KMS-11 (cell line): ENCODE measurements at regions not wholly inside any gene's neighbourhood (a gene's known extent, or its start where the extent isn't known, plus 50 kb on each side); places are given as distances from the start of the nearest gene placed in this dataset.

Experiments used
- H2AFZ ChIP-seq: fragments of 200-600 bp; sonication (generic); 2 replicates; pipeline ENCODE4 v1.6.1; 2016; ENCODE audit warnings: antibody characterized with exemption, mixed run types, low read depth
- H3K27ac ChIP-seq: fragments of 200-600 bp; sonication (generic); 2 replicates; pipeline ENCODE4 v1.6.1; 2016; ENCODE audit warnings: mild to moderate bottlenecking, mixed run types
- H3K27me3 ChIP-seq: fragments of 200-600 bp; sonication (generic); 2 replicates; pipeline ENCODE4 v1.6.1; 2017; ENCODE audit warnings: mild to moderate bottlenecking, low read depth, mixed run types, moderate library complexity; ENCODE audit not compliant: insufficient read depth
- H3K36me3 ChIP-seq: fragments of 200-600 bp; sonication (generic); 2 replicates; pipeline ENCODE4 v1.6.1; 2017; ENCODE audit warnings: mild to moderate bottlenecking, mixed run types; ENCODE audit not compliant: insufficient read depth
- H3K4me1 ChIP-seq: fragments of 200-600 bp; sonication (generic); 2 replicates; pipeline ENCODE4 v1.6.1; 2016; ENCODE audit warnings: mild to moderate bottlenecking, low read depth, mixed run types; ENCODE audit not compliant: poor library complexity, severe bottlenecking
- H3K4me2 ChIP-seq: fragments of 200-600 bp; sonication (generic); 2 replicates; pipeline ENCODE4 v1.7.0; 2016; ENCODE audit warnings: mild to moderate bottlenecking, mixed run types
- H3K4me3 ChIP-seq: fragments of 200-600 bp; sonication (generic); IDR thresholded peaks from 2 replicates; pipeline ENCODE4 v1.6.1; 2017; ENCODE audit warnings: low read depth, low read length, mixed read lengths; ENCODE audit not compliant: insufficient read depth
- H3K79me2 ChIP-seq: fragments of 200-600 bp; sonication (generic); 2 replicates; pipeline ENCODE4 v1.6.1; 2016; ENCODE audit warnings: low read depth, mixed run types; ENCODE audit not compliant: insufficient read depth
- H3K9ac ChIP-seq: fragments of 200-600 bp; sonication (generic); 2 replicates; pipeline ENCODE4 v1.6.1; 2016; ENCODE audit warnings: mild to moderate bottlenecking, mixed run types
- H4K20me1 ChIP-seq: fragments of 200-600 bp; sonication (generic); 2 replicates; pipeline ENCODE4 v1.6.1; 2016; ENCODE audit warnings: mild to moderate bottlenecking, mixed run types; ENCODE audit not compliant: insufficient read depth
- TF ChIP-seq, protein P1 (sequence below): fragments of 200-600 bp; sonication (generic); conservative IDR thresholded peaks from 2 replicates; pipeline ENCODE4 v1.6.1; 2017; ENCODE audit warnings: low read depth, mild to moderate bottlenecking, antibody characterized with exemption, low read length, moderate library complexity, mixed read lengths

DNA sequence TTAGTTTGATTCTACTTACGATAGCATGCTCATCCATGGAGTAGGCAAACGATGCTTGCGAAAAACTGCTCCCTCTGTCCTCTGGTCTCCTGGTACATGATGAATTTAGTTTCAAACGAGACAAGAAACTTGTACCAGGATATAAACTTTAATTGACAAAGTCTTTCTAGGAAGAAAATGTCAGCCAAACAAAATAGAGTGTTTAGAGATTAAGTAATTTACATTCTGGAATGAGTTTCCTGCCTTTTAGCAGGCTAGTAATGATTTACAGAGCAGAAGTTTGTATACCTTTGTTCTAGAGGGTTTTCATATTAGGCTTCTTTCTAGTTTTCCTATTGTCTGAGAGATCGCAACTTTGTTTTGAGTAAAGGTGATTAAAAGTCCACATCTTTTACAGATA, 206.9 kb downstream of the RPL10L start:
- no peaks in the 10 kb centered on the region for H3K27me3 ChIP-seq
- H3K4me1 ChIP-seq: no peaks in the 10 kb centered on the region
- no peak overlapping the region for H2AFZ ChIP-seq
- H3K4me3 ChIP-seq: no peak overlapping the region
- H3K27ac ChIP-seq: no peak overlapping the region
- no peaks in the 10 kb centered on the region for H3K79me2 ChIP-seq
- H3K36me3 ChIP-seq: no peaks in the 10 kb centered on the region
- no peaks in the 10 kb centered on the region for H4K20me1 ChIP-seq
- TF ChIP-seq, protein P1, sequence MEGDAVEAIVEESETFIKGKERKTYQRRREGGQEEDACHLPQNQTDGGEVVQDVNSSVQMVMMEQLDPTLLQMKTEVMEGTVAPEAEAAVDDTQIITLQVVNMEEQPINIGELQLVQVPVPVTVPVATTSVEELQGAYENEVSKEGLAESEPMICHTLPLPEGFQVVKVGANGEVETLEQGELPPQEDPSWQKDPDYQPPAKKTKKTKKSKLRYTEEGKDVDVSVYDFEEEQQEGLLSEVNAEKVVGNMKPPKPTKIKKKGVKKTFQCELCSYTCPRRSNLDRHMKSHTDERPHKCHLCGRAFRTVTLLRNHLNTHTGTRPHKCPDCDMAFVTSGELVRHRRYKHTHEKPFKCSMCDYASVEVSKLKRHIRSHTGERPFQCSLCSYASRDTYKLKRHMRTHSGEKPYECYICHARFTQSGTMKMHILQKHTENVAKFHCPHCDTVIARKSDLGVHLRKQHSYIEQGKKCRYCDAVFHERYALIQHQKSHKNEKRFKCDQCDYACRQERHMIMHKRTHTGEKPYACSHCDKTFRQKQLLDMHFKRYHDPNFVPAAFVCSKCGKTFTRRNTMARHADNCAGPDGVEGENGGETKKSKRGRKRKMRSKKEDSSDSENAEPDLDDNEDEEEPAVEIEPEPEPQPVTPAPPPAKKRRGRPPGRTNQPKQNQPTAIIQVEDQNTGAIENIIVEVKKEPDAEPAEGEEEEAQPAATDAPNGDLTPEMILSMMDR: no peak
- H3K9ac ChIP-seq: no peak overlapping the region
- no peak overlapping the region for H3K4me2 ChIP-seq

DNA sequence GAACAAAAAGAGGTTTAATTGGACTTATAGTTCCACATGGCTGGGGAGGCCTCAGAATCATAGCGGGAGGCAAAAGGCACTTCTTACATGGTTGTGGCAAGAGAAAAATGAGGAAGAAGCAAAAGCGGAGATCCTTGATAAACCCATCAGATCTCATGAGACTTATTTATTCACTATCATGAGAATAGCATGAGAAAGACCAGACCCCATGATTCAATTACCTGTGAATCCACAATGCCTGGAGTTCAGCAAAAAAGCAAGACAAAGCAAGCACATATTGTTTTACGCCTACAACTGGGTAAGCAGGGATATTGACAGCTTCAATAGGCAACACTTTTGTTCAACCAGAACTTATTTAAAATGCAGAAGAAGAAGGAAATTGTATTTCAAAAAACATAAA, 218.2 kb downstream of the RPL10L start:
- Histone ChIP-seq H3K4me2 (no peak overlapping the region), H3K27me3 (no peaks in the 10 kb centered on the region), H3K79me2 (no peaks in the 10 kb centered on the region), H3K4me3 (no peak overlapping the region), H2AFZ (no peak overlapping the region), H3K36me3 (no peaks in the 10 kb centered on the region), H3K27ac (no peak overlapping the region), H3K9ac (no peak overlapping the region), H4K20me1 (no peaks in the 10 kb centered on the region), H3K4me1 (no peaks in the 10 kb centered on the region)
- TF ChIP-seq, protein P1: no peak

DNA sequence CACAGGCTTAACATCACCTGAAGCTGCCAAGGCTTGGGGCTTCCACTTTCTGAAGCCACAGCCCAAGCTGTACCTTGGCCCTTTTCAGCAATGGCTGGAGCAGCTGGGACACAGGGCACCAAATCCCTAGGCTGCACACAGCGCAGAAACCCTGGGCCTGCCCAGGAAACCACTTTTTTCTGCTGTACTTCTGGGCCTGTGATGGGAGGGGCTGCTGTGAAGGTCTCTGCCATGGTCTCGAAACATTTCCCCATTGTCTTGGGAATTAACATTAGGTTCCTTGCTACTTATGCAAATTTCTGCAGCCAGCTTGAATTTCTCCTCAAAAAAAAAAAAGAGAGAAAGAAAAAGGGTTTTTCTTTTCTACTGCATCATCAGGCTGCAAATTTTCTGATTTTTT, 219.1 kb downstream of the RPL10L start:
- TF ChIP-seq, protein P1: no peak
- Histone ChIP-seq H3K4me3 (no peak overlapping the region), H3K9ac (no peak overlapping the region), H3K4me1 (no peaks in the 10 kb centered on the region), H2AFZ (no peak overlapping the region), H4K20me1 (no peaks in the 10 kb centered on the region), H3K27me3 (no peaks in the 10 kb centered on the region), H3K36me3 (no peaks in the 10 kb centered on the region), H3K27ac (no peak overlapping the region), H3K4me2 (no peak overlapping the region), H3K79me2 (no peaks in the 10 kb centered on the region)

DNA sequence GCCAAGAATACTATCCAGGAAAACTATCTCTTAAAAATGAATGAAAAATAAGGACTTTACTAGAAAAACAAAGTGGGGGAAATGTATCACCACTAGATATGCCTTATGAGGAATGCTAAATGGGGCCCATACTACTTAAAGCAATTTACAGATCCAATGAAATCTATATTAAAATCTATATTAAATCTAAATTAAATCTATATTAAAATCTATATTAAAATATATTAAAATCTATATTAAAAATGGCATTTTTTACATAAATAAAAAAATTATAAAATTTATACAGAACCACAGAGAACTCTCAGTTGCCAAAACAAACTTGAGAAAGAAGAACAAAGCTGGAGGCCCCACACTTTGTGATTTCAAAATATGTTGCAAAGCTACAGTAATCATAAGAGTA, 234.5 kb downstream of the RPL10L start:
- TF ChIP-seq, protein P1: no peak
- H2AFZ ChIP-seq: no peak overlapping the region
- no peaks in the 10 kb centered on the region for H3K4me1 ChIP-seq
- no peaks in the 10 kb centered on the region for H3K27me3 ChIP-seq
- no peaks in the 10 kb centered on the region for H4K20me1 ChIP-seq
- no peak overlapping the region for H3K27ac ChIP-seq
- no peak overlapping the region for H3K4me3 ChIP-seq
- no peaks in the 10 kb centered on the region for H3K36me3 ChIP-seq
- no peak overlapping the region for H3K9ac ChIP-seq
- no peak overlapping the region for H3K4me2 ChIP-seq
- H3K79me2 ChIP-seq: no peaks in the 10 kb centered on the region
